Astrocyte (in vitro differentiated cells and primary cell): ENCODE measurements at regions not wholly inside any gene's neighbourhood (a gene's known extent, or its start where the extent isn't known, plus 50 kb on each side); places are given as distances from the start of the nearest gene placed in this dataset.

Source experiments
- DNase-seq: peaks from one replicate; pipeline ENCODE4 v3.0.0-alpha.2; 2010; ENCODE audit warnings: low read depth
- FAIRE-seq: peaks from 2 replicates; lab custom pipeline; 2011; peaks lifted over from hg19 to GRCh38; lab: Jason Lieb, UNC
- H2AFZ ChIP-seq: 2 replicates; pipeline ENCODE4 v1.6.0; 2012; ENCODE audit warnings: low read depth, low read length, inconsistent platforms
- H3K27ac ChIP-seq: 2 replicates; pipeline ENCODE4 v1.5.1; 2011; ENCODE audit warnings: low read depth, low read length, inconsistent platforms
- H3K27me3 ChIP-seq: 2 replicates; pipeline ENCODE4 v1.6.0; 2011; ENCODE audit warnings: low read length, inconsistent platforms; ENCODE audit not compliant: insufficient read depth
- H3K36me3 ChIP-seq: 2 replicates; pipeline ENCODE4 v1.5.1; 2011; ENCODE audit warnings: low read length, inconsistent platforms; ENCODE audit not compliant: insufficient read depth
- H3K4me1 ChIP-seq: 2 replicates; pipeline ENCODE4 v1.5.1; 2011; ENCODE audit warnings: low read length, inconsistent platforms; ENCODE audit not compliant: insufficient read depth
- H3K4me2 ChIP-seq: 2 replicates; pipeline ENCODE4 v1.6.0; 2012; ENCODE audit warnings: low read length, inconsistent platforms
- H3K4me3 ChIP-seq: 2 replicates; pipeline ENCODE4 v1.5.1; 2011; ENCODE audit warnings: low read depth, mild to moderate bottlenecking, low read length, inconsistent platforms; ENCODE audit not compliant: insufficient read depth
- H3K79me2 ChIP-seq: 2 replicates; pipeline ENCODE4 v1.6.0; 2012; ENCODE audit warnings: mild to moderate bottlenecking, low read length, inconsistent platforms; ENCODE audit not compliant: insufficient read depth
- H3K9ac ChIP-seq: 2 replicates; pipeline ENCODE4 v1.6.0; 2012; ENCODE audit warnings: mild to moderate bottlenecking, low read length, inconsistent platforms
- H3K9me3 ChIP-seq: 2 replicates; pipeline ENCODE4 v1.5.1; 2012; ENCODE audit warnings: low read depth, mild to moderate bottlenecking, low read length, inconsistent platforms; ENCODE audit not compliant: insufficient read depth
- H4K20me1 ChIP-seq: 2 replicates; pipeline ENCODE4 v1.6.0; 2012; ENCODE audit warnings: low read length, inconsistent platforms; ENCODE audit not compliant: insufficient read depth
- H3K27ac Mint-ChIP-seq: one replicate; pipeline ENCODE4 v1.8.0; 2021; ENCODE audit warnings: mild to moderate bottlenecking, mixed read lengths; ENCODE audit not compliant: unreplicated experiment
- H3K27me3 Mint-ChIP-seq: one replicate; pipeline ENCODE4 v1.8.0; 2021; ENCODE audit warnings: low read depth, mixed read lengths; ENCODE audit not compliant: unreplicated experiment
- H3K36me3 Mint-ChIP-seq: one replicate; pipeline ENCODE4 v1.8.0; 2021; ENCODE audit warnings: low read depth, mixed read lengths; ENCODE audit not compliant: unreplicated experiment
- H3K4me1 Mint-ChIP-seq: one replicate; pipeline ENCODE4 v1.8.0; 2021; ENCODE audit warnings: low read depth, mixed read lengths; ENCODE audit not compliant: unreplicated experiment
- H3K4me3 Mint-ChIP-seq: one replicate; pipeline ENCODE4 v1.8.0; 2021; ENCODE audit warnings: mild to moderate bottlenecking, moderate library complexity, mixed read lengths; ENCODE audit not compliant: unreplicated experiment
- H3K9me3 Mint-ChIP-seq: one replicate; pipeline ENCODE4 v1.8.0; 2021; ENCODE audit warnings: mild to moderate bottlenecking, mixed read lengths; ENCODE audit not compliant: unreplicated experiment
- EZH2 ChIP-seq: IDR thresholded peaks from 2 replicates; pipeline ENCODE4 v1.6.1; 2012; ENCODE audit warnings: mild to moderate bottlenecking, low read length, inconsistent platforms; ENCODE audit not compliant: insufficient read depth
- TF ChIP-seq, protein P1 (sequence below): IDR thresholded peaks from 2 replicates; pipeline ENCODE4 v1.5.1; 2011; ENCODE audit warnings: low read depth, mild to moderate bottlenecking, inconsistent platforms, low read length, moderate library complexity; ENCODE audit not compliant: insufficient read depth

DNA sequence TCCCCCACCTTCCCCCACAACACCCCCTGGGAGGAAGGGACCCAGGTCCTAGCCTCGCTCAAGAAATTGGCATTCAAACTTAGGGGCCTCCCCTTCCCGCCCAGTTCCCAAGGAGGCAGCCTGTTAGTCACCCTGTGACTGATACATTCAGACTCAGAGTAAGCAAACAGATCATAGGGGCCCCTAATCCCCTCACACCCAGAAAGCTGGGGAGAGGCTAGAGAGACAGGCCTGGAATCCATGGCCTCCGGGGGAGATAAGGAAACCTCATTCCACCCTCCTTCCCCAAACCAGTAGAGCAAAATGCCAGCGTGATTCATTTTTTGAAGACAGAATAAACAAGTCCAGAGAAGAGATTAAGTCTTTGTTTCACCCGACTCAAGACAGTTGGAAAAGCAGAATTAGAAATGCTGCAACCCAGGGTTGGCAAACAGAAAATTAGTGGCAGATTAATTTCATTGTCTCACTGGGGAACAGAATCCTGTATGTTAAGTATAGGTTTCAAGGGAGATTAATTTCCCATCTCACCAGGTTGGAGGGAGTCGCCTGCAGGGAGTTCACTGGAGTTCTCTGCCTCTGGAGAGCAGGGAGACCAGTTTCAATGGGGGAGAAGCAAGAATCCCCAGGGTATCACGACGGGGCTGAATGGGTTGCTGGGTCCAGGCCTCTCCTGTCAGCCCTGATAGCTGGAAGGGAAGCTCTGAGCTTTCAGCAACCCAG, 268.3 kb downstream of the UACA start:
- Mint-ChIP-seq H3K27ac (peak overlapping the region; percentile 86), H3K4me1 (peaks cover 46% of the 10 kb centered on the region)

DNA sequence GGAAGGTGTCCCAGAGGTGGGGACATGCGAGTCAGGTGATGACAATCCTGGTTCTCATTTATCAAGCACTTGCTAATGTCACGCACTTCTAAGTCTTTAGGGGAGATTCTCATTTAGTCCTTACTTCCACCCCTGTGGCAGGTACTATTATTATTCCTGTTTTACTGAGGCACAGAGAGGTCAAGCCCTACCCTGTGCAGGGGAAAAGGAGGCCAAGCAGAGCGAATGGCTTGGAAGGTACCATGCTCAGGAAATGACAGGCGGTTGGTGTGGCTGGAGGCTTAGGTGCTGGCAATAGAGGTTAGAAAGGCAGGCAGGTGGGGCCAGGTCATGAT, 268.9 kb downstream of the UACA start:
- Histone ChIP-seq H3K79me2 (no peaks in the 10 kb centered on the region), H3K4me3 (no peak overlapping the region), H4K20me1 (peaks cover 4% of the 10 kb centered on the region), H3K9ac (peak overlapping the region; percentile 67), H3K27me3 (peaks cover 29% of the 10 kb centered on the region), H3K36me3 (no peaks in the 10 kb centered on the region), H3K9me3 (no peaks in the 10 kb centered on the region), H3K27ac (peak overlapping the region; percentile 84), H2AFZ (no peak overlapping the region), H3K4me2 (peak overlapping the region; percentile 76), H3K4me1 (peaks cover 51% of the 10 kb centered on the region)
- DNase-seq: no peak
- H3K4me3 Mint-ChIP-seq: no peak overlapping the region
- H3K27me3 Mint-ChIP-seq: peaks cover 41% of the 10 kb centered on the region
- FAIRE-seq: no peak
- TF ChIP-seq, protein P1, sequence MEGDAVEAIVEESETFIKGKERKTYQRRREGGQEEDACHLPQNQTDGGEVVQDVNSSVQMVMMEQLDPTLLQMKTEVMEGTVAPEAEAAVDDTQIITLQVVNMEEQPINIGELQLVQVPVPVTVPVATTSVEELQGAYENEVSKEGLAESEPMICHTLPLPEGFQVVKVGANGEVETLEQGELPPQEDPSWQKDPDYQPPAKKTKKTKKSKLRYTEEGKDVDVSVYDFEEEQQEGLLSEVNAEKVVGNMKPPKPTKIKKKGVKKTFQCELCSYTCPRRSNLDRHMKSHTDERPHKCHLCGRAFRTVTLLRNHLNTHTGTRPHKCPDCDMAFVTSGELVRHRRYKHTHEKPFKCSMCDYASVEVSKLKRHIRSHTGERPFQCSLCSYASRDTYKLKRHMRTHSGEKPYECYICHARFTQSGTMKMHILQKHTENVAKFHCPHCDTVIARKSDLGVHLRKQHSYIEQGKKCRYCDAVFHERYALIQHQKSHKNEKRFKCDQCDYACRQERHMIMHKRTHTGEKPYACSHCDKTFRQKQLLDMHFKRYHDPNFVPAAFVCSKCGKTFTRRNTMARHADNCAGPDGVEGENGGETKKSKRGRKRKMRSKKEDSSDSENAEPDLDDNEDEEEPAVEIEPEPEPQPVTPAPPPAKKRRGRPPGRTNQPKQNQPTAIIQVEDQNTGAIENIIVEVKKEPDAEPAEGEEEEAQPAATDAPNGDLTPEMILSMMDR: no peak
- no peak for TF ChIP-seq EZH2
- no peaks in the 10 kb centered on the region for H3K9me3 Mint-ChIP-seq
- H3K27ac Mint-ChIP-seq: peak overlapping the region; percentile 86
- no peaks in the 10 kb centered on the region for H3K36me3 Mint-ChIP-seq
- peaks cover 42% of the 10 kb centered on the region for H3K4me1 Mint-ChIP-seq

More for the DNA sequence above, 268.3 kb downstream of the UACA start:
- peaks cover 39% of the 10 kb centered on the region for H3K27me3 Mint-ChIP-seq
- H3K4me3 ChIP-seq: no peak overlapping the region
- H3K36me3 Mint-ChIP-seq: no peaks in the 10 kb centered on the region
- H3K9ac ChIP-seq: peak overlapping the region; percentile 67
- no peaks in the 10 kb centered on the region for H3K9me3 Mint-ChIP-seq
- H3K9me3 ChIP-seq: no peaks in the 10 kb centered on the region
- H2AFZ ChIP-seq: no peak overlapping the region
- peak overlapping the region; percentile 84 for H3K27ac ChIP-seq
- H3K4me2 ChIP-seq: peak overlapping the region; percentile 76
- DNase-seq (peak; percentile 94), FAIRE-seq (no peak)
- no peaks in the 10 kb centered on the region for H3K36me3 ChIP-seq
- H4K20me1 ChIP-seq: peaks cover 4% of the 10 kb centered on the region
- H3K79me2 ChIP-seq: no peaks in the 10 kb centered on the region
- H3K4me1 ChIP-seq: peaks cover 54% of the 10 kb centered on the region
- peaks cover 27% of the 10 kb centered on the region for H3K27me3 ChIP-seq
- H3K4me3 Mint-ChIP-seq: no peak overlapping the region
- TF ChIP-seq, protein P1: no peak
- TF ChIP-seq EZH2: no peak

DNA sequence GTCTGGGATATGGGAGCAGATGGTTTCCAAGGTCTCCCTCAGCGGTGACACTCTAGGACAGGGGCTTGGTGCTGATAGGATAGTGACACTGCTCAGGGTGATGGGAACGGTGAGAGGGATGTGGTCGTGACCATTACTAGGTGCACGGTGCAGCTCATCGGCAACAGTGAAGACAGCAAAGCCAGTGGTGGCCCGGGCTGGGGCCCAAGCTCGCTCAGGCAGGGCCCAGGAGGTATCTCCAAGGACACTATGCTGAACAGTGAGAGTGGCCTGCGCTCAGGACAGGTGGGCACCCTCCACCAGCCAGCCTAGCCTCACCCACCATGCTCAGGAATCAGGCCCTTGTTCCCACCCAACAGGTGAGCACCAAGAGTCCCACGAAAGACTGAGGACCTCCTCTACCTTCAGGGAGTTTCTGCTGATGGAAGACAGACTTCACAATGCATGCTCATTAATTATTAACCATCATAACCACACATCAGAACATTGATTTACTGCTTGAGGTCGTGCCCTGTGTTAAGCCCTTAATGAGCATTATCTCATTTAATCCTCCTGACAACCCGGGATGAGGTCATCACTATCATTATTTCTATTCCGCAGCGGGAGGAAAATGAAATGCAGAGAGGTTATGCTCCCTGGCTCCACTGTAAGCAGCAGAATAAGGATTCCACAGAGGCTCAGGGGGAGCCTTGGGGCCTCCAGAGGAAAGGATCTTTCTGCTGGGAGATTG, 269.4 kb downstream of the UACA start:
- FAIRE-seq (no peak), DNase-seq (peak; percentile 55)
- H3K4me1 ChIP-seq: peaks cover 51% of the 10 kb centered on the region
- peak overlapping the region; percentile 76 for H3K4me2 ChIP-seq
- Mint-ChIP-seq H3K27ac (no peak overlapping the region), H3K4me1 (peaks cover 42% of the 10 kb centered on the region), H3K36me3 (no peaks in the 10 kb centered on the region), H3K9me3 (no peaks in the 10 kb centered on the region), H3K4me3 (no peak overlapping the region), H3K27me3 (peaks cover 42% of the 10 kb centered on the region)
- H3K36me3 ChIP-seq: no peaks in the 10 kb centered on the region
- no peak overlapping the region for H3K4me3 ChIP-seq
- H3K79me2 ChIP-seq: no peaks in the 10 kb centered on the region
- TF ChIP-seq, protein P1: no peak
- no peak for TF ChIP-seq EZH2
- no peak overlapping the region for H2AFZ ChIP-seq
- H3K9me3 ChIP-seq: no peaks in the 10 kb centered on the region
- H3K9ac ChIP-seq: peak overlapping the region; percentile 67
- H4K20me1 ChIP-seq: peaks cover 4% of the 10 kb centered on the region
- peaks cover 27% of the 10 kb centered on the region for H3K27me3 ChIP-seq
- peak overlapping the region; percentile 84 for H3K27ac ChIP-seq
